ENCODE measurements at regions not wholly inside any gene's neighbourhood (a gene's known extent, or its start where the extent isn't known, plus 50 kb on each side); places are given as distances from the start of the nearest gene placed in this dataset.

GRCh38 chr19:16014923-16015804, 61.1 kb upstream of the TPM4 start:
- TF ChIP-seq STAG1 (CRISPR knock-in tag; IDR thresholded peaks at IDR 0.05) (no peak), CEBPB (IDR thresholded peaks at IDR 0.05; ENCODE audit: borderline replicate concordance, low read depth, low read length) (no peak), RNF2 (conservative IDR thresholded peaks at IDR 0.05; ENCODE audit: low read depth) (no peak), HINFP (CRISPR knock-in tag; IDR thresholded peaks at IDR 0.05; ENCODE audit: low read depth) (no peak), ZNF740 (CRISPR knock-in tag; IDR thresholded peaks at IDR 0.05) (no peak), CTCF (CRISPR knock-in tag; IDR thresholded peaks at IDR 0.05) (no peak)

All from HepG2 (cell line).